ENCODE measurements at regions not wholly inside any gene's neighbourhood (a gene's known extent, or its start where the extent isn't known, plus 50 kb on each side); places are given as distances from the start of the nearest gene placed in this dataset.

DNA sequence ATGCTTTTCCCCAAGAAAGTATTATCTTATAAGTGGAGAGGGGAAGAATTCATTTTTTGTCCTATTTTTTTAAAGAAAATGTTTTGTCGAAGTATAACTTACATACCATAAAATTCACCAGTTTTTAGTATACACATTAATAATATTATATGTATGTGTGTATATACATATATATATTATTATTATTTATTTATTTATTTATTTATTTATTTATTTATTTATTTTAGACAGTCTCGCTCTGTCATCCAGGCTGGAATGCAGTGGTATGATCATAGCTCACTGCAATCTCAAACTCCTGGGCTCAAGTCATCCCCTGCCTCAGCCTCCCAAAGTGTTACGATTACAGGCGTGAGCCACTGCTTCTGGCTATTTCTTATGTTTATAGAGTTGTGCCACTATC, 334.1 kb downstream of the ZNF674 start:
- TF ChIP-seq EZH2 (IDR thresholded peaks at IDR 0.05; ENCODE audit: borderline replicate concordance, low read length) = no peak
- TF ChIP-seq, protein P1, sequence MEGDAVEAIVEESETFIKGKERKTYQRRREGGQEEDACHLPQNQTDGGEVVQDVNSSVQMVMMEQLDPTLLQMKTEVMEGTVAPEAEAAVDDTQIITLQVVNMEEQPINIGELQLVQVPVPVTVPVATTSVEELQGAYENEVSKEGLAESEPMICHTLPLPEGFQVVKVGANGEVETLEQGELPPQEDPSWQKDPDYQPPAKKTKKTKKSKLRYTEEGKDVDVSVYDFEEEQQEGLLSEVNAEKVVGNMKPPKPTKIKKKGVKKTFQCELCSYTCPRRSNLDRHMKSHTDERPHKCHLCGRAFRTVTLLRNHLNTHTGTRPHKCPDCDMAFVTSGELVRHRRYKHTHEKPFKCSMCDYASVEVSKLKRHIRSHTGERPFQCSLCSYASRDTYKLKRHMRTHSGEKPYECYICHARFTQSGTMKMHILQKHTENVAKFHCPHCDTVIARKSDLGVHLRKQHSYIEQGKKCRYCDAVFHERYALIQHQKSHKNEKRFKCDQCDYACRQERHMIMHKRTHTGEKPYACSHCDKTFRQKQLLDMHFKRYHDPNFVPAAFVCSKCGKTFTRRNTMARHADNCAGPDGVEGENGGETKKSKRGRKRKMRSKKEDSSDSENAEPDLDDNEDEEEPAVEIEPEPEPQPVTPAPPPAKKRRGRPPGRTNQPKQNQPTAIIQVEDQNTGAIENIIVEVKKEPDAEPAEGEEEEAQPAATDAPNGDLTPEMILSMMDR (IDR thresholded peaks at IDR 0.05; ENCODE audit: low read length) = no peak

All from OCI-LY1 (cell line).